Muscle of arm (tissue), 1 donor: ENCODE measurements at regions not wholly inside any gene's neighbourhood (a gene's known extent, or its start where the extent isn't known, plus 50 kb on each side); places are given as distances from the start of the nearest gene placed in this dataset.
"Not testable (repeated sequence)": the region's sequence is repeated elsewhere in the genome, so short reads cannot be mapped to it uniquely, and the experiment has no call there.

ENCODE experiments used
- DNase-seq: peaks from one replicate; pipeline ENCODE4 v3.0.0-alpha.2; 2013

GRCh38 chr1:187714470-187714869 is 885.7 kb downstream of the PLA2G4A start:
- no peak for DNase-seq

- no peak for DNase-seq
Measured at GRCh38 chr1:187715483-187715882, 886.7 kb downstream of the PLA2G4A start.

GRCh38 chr1:187716160-187716559 is 887.4 kb downstream of the PLA2G4A start:
- no peak for DNase-seq

GRCh38 chr1:187718527-187718926 is 889.8 kb downstream of the PLA2G4A start:
- DNase-seq: no peak

GRCh38 chr1:187721216-187721615 is 892.5 kb downstream of the PLA2G4A start:
- no peak for DNase-seq

GRCh38 chr1:187725216-187725615 is 896.5 kb downstream of the PLA2G4A start:
- DNase-seq: no peak

GRCh38 chr1:187733232-187733631 is 904.5 kb downstream of the PLA2G4A start:
- DNase-seq: no peak

- DNase-seq: no peak
Measured at GRCh38 chr1:187734427-187734826, 905.7 kb downstream of the PLA2G4A start.

GRCh38 chr1:187744665-187745064 is 915.9 kb downstream of the PLA2G4A start:
- DNase-seq: no peak

- no peak for DNase-seq
Measured at GRCh38 chr1:187755536-187755935, 926.8 kb downstream of the PLA2G4A start.

- not testable (repeated sequence) for DNase-seq
Measured at GRCh38 chr1:187756684-187757083, 927.9 kb downstream of the PLA2G4A start.

- DNase-seq: no peak
Measured at GRCh38 chr1:187759825-187760333, 931.1 kb downstream of the PLA2G4A start.

- no peak for DNase-seq
Measured at GRCh38 chr1:187762118-187762517, 933.4 kb downstream of the PLA2G4A start.

GRCh38 chr1:187763465-187763864 is 934.7 kb downstream of the PLA2G4A start:
- no peak for DNase-seq

- DNase-seq: no peak
Measured at GRCh38 chr1:187763976-187764375, 935.2 kb downstream of the PLA2G4A start.

GRCh38 chr1:187771396-187771795 is 942.6 kb downstream of the PLA2G4A start:
- DNase-seq: no peak

- no peak for DNase-seq
Measured at GRCh38 chr1:187773168-187773567, 944.4 kb downstream of the PLA2G4A start.

GRCh38 chr1:187787736-187788135 is 959.0 kb downstream of the PLA2G4A start:
- no peak for DNase-seq

- no peak for DNase-seq
Measured at GRCh38 chr1:187788718-187789117, 960.0 kb downstream of the PLA2G4A start.

- no peak for DNase-seq
Measured at GRCh38 chr1:187790724-187791123, 962.0 kb downstream of the PLA2G4A start.

GRCh38 chr1:187794561-187794960 is 965.8 kb downstream of the PLA2G4A start:
- no peak for DNase-seq

GRCh38 chr1:187809549-187809948 is 980.8 kb downstream of the PLA2G4A start:
- DNase-seq: no peak

GRCh38 chr1:187816646-187817045 is 987.9 kb downstream of the PLA2G4A start:
- DNase-seq: no peak

- no peak for DNase-seq
Measured at GRCh38 chr1:187817782-187818181, 989.0 kb downstream of the PLA2G4A start.

- DNase-seq: no peak
Measured at GRCh38 chr1:187819086-187819485, 990.3 kb downstream of the PLA2G4A start.
